ENCODE measurements at regions not wholly inside any gene's neighbourhood (a gene's known extent, or its start where the extent isn't known, plus 50 kb on each side); places are given as distances from the start of the nearest gene placed in this dataset.

DNA sequence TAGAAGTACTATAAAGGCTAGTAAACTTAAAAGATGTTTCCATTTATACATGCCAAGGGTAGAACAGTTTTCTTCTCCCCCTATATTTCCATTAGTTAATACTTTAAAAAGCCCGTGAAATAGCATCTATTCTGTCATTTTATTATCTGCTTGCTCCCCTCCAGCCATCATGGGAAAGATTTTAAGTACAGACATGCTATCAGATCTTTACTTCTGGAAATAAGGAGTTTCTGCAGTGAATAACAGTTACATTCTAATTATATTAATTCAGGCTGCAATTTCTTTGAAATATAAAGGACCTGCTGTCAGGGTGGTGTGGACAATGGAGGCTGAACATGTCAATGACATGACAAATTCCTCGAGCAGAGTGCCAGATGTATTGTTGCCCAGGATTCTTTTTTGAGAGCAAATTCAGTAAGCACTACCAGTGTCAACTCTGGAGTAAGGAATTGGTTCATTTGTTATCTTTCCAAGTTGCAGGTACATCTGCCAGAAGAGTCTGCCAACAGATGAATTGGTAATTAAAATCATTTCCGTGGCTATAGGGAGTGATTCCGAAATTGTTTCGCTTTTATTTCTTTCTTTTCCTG, 151.3 kb downstream of the BTG1 start:
- DNase-seq: no peak

DNA sequence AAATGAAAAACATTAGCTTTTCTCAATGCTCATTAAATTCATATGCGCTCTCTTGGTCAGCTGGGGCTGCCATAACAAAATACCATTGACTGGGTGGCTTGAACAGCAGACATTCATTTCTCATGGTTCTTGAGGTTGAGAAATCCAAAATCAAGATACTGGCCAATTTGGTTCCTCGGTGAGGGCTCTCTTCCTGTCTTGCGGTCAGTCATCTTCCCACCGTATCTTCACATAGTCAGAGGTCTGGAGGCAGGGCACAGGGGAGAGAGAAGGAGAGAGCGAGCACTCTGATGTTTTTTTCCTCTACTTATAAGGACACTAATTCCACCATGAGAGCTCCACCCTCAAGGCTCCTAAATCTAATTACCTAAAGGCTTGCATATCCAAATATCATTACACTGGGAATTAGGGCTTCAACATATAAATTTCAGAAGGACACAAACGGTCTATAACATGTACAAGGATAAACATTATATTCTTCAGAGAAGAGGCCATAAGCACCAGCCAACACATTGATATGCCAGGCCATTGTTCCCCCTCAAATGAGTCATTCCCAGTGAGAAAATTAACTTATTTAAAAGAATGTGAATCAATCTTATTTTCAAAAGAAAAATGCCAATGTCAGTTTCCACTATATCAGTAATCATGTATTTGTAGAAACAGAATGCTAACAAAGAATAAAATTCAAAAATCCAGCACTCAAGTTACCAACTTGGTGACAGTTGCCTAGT, 152.2 kb downstream of the BTG1 start:
- DNase-seq: no peak

DNA sequence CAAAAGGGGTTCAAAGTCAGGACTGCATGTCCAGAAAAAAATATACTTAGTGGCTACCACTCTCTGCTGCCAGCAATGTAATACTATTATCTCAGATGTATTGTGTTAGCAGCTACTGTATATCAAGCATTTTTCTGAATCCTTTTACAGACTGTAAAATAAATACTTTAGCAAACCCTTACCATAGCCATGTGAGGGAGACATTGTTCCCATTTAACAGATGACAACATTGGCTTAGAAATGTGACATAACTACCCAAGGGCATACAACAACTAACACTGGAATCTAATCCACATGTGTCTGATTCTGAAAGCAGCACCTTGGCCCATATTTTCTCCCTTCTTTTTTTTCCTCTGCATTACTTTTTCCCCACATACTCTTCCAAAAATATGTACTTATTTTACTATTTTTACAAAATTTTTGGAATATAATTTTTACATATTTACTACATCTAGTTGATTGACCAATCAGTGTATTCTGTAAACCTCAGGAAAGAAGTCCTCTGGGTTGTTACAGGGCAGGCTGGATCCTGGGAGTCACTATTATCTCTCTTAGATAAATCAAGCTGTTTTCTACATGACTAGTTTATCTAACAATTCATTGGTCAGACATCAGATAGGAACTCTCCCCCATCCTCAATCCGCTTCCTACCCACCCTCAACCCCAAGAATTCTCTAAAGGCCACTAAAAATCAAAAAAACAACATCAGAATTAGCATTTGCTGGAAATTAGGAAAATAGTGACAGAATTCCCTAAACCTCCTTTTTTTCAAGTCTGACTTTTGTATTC, 154.1 kb downstream of the BTG1 start:
- peak; percentile 71 for DNase-seq

GRCh38 chr12:91990525-91990924, 155.1 kb downstream of the BTG1 start:
- no peak for DNase-seq

- DNase-seq: no peak
Observed at GRCh38 chr12:91989143-91989542, 156.5 kb downstream of the BTG1 start.

DNA sequence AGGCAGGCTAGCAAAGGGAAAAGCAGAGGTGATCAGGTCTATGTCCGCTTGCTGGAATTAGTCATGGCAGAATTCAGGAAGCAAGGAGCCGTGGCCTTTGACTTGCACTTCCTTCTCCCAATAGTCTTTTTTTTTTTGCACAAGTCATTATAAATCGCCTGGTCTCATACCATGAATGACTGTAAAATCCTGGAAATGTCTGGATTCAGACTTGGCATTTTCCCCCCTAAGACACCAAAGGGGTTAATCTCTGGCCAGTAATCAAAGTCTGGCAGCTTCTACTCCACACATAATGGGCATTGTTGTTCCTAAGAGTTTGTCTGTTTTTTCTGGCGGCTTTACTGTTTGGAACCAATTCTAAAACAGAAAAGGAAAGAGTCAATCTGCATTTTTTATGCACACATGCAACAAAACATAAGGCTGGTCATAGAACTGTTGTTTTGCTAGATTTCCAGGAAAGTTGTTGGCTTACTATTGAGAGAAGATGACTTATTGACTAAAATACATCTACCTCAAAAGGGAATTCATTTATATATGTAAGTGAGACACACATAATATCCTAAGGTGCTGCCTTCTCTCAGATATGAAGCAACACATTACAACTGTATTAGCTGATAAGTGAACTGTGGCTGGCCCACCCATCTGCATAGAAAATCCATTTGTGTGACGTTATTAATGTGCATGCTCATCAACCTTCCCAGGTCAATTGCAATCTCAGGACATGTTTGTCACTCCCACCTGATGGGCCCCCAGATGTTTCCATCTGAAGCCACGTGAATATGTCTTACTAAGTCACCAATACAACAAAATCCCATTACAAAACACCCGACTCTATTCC, 157.3 kb downstream of the BTG1 start:
- no peak for DNase-seq

DNA sequence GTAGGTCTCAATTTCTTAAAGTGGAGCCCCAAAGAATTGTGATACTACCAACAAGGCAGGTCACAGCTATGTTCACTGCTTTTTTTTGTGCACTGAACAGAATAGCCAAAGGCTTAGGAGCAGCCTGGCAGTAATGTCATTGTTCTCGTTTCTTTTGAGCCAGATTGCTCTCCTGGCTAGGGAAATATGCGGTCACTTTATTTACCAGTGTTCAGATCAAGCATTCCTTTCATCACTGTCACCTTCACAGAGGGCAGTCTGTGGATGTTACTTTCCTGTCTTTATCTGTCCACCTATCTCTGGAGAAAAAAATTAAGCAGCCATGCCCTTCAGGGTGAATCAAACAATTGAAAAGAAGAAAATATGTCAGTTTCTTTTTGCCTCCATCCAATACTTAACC, 159.6 kb downstream of the BTG1 start:
- no peak for DNase-seq

GRCh38 chr12:91985002-91985787, 160.5 kb downstream of the BTG1 start:
- no peak for DNase-seq

GRCh38 chr12:91984556-91984955, 161.1 kb downstream of the BTG1 start:
- DNase-seq: no peak

DNA sequence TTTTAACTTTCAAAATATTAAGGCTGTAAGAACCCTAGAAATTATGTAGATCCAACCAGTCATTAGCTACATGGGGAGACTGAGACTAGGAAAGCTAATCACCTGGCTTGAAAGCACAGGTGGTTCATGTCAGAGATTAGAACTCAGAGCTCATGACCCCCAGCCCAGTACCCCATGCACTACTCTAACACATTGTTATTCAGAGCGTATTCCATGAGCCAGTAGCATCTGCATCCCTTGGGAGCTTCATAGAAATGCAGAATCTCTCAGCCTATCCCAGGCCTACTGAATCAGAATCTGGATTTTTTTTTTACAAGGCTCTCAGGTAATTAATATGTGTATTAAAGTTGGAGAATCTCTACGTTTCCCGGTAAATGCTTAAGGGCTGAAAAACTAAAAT, 161.7 kb downstream of the BTG1 start:
- DNase-seq: no peak

DNA sequence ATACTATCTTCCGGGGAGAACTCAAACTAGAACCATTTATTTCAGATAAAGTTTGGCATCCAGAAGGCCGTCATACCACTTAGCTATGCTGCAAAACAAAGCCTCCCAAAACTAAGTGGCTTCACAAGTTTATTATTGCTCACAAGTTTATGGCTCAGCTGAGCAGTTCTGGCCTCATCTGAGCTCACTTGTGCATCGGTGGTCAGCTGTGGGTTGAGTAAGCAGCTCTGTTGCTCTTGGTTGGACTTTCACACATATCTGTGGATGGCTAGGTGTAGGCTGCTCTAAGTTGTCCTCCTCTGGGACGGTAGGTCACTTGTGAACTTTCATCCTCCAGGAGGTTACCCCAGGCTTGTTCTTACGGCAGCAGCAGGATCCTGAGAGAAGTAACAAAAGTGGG, 162.7 kb downstream of the BTG1 start:
- no peak for DNase-seq

DNA sequence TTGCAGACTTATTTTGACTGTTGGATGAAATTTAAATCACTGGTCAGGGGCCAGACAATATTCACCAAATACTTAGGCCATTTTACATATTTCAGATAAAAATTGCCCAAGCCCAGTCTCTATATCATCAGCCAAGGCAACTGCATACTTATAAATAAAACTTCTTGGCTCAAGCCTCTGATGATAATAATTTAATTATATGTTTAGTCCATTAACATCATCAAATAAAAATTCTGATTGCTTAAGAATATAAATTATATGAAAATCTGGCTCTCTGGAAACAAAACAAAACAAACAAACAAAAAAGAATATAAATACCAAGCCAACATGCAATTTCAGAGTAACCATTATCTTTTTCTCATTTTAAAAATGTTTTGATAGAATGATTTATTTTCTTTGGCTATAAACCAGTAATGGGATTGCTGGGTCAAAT, 165.2 kb downstream of the BTG1 start:
- no peak for DNase-seq

DNA sequence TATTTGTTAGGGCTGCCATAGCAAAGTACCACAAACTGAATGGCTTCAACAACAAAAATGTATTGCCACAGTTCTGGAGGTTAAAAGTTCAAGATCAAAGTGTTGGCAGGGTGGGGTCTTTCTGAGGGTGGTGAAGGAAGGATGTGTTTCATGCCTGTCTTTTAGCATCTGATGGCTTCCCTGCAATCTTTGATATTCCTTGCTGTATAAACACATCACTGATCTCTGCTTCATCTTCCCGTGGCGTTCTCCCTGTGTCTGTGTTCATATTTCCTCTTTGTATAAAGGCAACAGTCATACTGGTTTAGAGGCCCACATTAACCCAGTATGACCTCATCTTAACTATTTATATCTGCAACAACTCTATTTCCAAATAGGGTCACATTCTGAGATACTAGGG, 167.5 kb downstream of the BTG1 start:
- peak; percentile 76 for DNase-seq

GRCh38 chr12:91975891-91976290, 169.8 kb downstream of the BTG1 start:
- DNase-seq: no peak

DNA sequence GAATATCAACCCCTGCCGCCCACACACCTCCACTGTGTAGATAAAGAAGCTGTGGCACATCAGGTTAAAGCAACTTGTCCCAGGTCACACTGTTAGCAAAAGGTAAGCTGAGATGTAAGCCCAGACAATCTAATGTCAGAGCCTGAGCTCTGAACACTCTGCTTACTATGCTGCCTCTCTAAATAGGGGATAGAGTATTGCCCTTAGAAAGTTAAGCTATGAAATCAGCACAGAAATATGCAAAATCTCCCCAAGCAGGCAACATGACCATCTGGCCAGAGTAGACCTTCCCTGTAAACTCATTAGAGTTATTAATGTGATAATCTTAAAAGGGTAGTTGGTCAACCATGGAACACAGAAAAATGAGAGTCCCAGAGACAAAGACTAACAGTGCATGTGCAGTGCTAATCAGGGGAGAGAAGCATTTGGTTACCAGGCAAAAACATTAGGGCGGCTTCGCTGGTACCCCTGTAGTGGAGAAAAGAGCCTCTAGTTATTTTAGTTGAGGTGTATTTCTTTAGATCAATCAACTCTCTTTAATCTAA, 171.0 kb downstream of the BTG1 start:
- DNase-seq: no peak

- DNase-seq: no peak
Observed at GRCh38 chr12:91973813-91974212, 171.8 kb downstream of the BTG1 start.

DNA sequence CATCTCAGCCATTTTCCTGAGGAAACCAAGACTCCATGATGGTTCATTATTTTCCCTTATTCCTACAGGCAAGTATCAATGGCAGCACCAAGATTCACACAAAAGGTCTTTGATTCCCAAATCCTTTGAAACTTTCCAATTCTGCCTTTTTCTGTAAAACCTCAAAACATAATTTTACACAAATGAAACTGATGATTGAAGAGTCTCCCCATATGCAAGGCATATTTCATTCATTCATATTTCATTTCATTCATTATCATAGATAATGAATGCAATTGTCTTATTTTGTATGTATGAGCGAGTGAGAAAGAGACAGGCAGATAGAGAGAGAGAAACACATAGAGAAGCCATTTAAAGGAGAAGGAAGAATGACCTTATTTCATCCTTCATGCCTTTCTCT, 172.8 kb downstream of the BTG1 start:
- DNase-seq: no peak

GRCh38 chr12:91968777-91969171, 176.9 kb downstream of the BTG1 start:
- no peak for DNase-seq

GRCh38 chr12:91968076-91968776, 177.4 kb downstream of the BTG1 start:
- no peak for DNase-seq

DNA sequence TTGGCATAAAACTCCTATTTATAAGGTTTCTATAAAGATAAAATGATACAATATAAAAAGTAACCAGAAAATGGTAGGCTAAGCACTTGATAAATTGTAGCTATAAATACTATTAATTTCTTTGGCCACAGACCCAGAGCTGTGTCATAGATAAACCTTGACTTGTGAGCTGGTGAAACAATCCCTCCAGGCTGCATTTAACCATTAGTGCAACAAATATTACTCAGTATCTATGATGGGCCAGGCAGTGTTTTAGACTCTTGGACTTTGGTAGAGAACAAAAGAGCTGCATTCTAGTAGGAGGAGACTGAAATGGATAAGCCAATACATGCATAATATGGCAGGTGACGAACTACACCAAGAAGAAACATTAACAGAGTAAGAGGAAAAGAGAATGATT, 178.1 kb downstream of the BTG1 start:
- no peak for DNase-seq

DNA sequence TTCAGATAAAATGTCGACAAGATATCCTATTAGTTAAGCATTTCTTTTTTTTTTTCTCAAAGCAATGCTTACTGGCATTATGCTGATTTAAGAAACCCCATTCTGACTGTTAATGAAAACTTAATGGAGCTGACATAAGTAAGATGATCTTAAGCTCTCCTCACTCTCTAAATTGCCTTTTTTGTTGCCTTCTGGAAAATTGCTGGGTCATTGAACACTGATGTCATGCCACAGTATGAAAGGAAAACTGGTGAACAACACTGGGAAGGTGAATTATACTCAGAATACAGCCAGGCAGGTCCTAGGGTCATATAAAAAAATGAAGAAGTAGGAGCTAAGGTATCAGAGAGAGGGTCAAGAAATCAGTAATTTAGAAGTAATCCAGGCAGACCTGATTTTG, 179.9 kb downstream of the BTG1 start:
- DNase-seq: no peak
